HG03439 (cell line): ENCODE measurements at regions not wholly inside any gene's neighbourhood (a gene's known extent, or its start where the extent isn't known, plus 50 kb on each side); places are given as distances from the start of the nearest gene placed in this dataset.
A peak's percentile ranks its signal among the peaks of the same experiment; 100 is the strongest.
"Not testable (repeated sequence)": the region's sequence is repeated elsewhere in the genome, so short reads cannot be mapped to it uniquely, and the experiment has no call there.

Experiments used
- ATAC-seq: cut with Tn5 transposase; IDR thresholded peaks from one replicate; pipeline ENCODE4 v1.9.1; 2021; ENCODE audit warnings: mild to moderate bottlenecking, moderate library complexity; ENCODE audit not compliant: unreplicated experiment

GRCh38 chr21:15454931-15455330 lies 274.9 kb upstream of the USP25 start:
- ATAC-seq, result not testable (repeated sequence)

GRCh38 chr21:15455819-15456462 lies 273.8 kb upstream of the USP25 start:
- no peak for ATAC-seq

GRCh38 chr21:15457965-15458364 lies 271.8 kb upstream of the USP25 start:
- no peak for ATAC-seq

- ATAC-seq, result no peak
These were observed 267.7 kb upstream of the USP25 start for GRCh38 chr21:15462092-15462491.

GRCh38 chr21:15466329-15466728 lies 263.5 kb upstream of the USP25 start:
- no peak for ATAC-seq

GRCh38 chr21:15468368-15468767 lies 261.4 kb upstream of the USP25 start:
- ATAC-seq, result no peak

GRCh38 chr21:15472108-15473040 lies 257.4 kb upstream of the USP25 start:
- no peak for ATAC-seq

- ATAC-seq, result not testable (repeated sequence)
These were observed 252.0 kb upstream of the USP25 start for GRCh38 chr21:15477773-15478172.

- ATAC-seq, result no peak
These were observed 249.6 kb upstream of the USP25 start for GRCh38 chr21:15480160-15480559.

- ATAC-seq, result peak; percentile 96
These were observed 246.5 kb upstream of the USP25 start for GRCh38 chr21:15483138-15483780.

GRCh38 chr21:15486460-15487195 lies 243.2 kb upstream of the USP25 start:
- ATAC-seq, result no peak

GRCh38 chr21:15487196-15487550 lies 242.6 kb upstream of the USP25 start:
- ATAC-seq, result no peak

- ATAC-seq, result no peak
These were observed 238.7 kb upstream of the USP25 start for GRCh38 chr21:15491100-15491499.

- no peak for ATAC-seq
These were observed 236.1 kb upstream of the USP25 start for GRCh38 chr21:15493646-15494045.

- ATAC-seq, result no peak
These were observed 235.3 kb upstream of the USP25 start for GRCh38 chr21:15494481-15494880.

- ATAC-seq, result no peak
These were observed 233.8 kb upstream of the USP25 start for GRCh38 chr21:15495965-15496364.

GRCh38 chr21:15496911-15497310 lies 232.9 kb upstream of the USP25 start:
- no peak for ATAC-seq

- ATAC-seq, result no peak
These were observed 231.3 kb upstream of the USP25 start for GRCh38 chr21:15498455-15498854.

- no peak for ATAC-seq
These were observed 223.7 kb upstream of the USP25 start for GRCh38 chr21:15506086-15506485.

GRCh38 chr21:15508554-15508953 lies 221.2 kb upstream of the USP25 start:
- ATAC-seq, result no peak
